ENCODE measurements at regions not wholly inside any gene's neighbourhood (a gene's known extent, or its start where the extent isn't known, plus 50 kb on each side); places are given as distances from the start of the nearest gene placed in this dataset.
"Not testable (repeated sequence)": the region's sequence is repeated elsewhere in the genome, so short reads cannot be mapped to it uniquely, and the experiment has no call there.

GRCh38 chr2:20949256-20949655 is 94.6 kb downstream of the APOB start:
- DNase-seq, result no peak

DNA sequence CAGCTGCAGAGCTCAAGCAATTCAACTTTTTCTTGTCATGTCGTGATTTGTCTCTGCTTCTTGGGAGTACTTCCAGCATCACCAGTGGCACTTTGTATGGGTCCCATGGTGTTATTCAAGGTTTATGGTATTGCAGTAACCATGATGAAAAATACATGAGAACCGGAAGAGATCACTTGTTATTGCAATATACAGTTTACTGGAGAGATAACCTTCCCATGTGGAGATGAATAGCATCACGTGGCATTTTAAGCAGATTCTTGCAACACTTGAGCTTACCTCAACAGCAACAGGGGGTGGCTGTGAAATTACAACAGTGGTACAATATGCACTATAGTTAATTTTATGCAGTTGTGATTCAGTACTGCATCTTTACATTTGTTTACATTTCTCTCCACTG is 97.4 kb downstream of the APOB start:
- DNase-seq, result no peak

DNA sequence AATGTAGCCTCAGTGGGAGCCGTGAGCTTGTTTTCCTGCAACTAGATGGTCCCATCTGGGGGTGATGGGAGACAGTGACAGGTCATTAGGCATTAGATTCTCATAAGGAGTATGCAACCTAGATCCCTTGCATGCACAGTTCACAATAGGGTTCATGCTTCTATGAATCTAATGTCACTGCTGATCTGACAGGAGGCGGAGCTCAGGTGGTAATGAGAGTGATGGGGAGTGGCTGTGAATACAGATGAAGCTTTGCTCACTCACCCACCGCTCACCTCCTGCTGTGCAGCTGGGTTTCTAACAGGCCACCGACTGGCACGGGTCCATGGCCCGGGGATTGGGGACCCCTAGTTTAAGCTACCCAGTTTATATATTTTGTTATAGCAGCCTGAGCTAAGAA is 100.2 kb downstream of the APOB start:
- not testable (repeated sequence) for DNase-seq

- DNase-seq, result peak; percentile 53
Observed at GRCh38 chr2:20942646-20943125, 101.2 kb downstream of the APOB start.

GRCh38 chr2:20940856-20941255 is 103.0 kb downstream of the APOB start:
- DNase-seq, result no peak

DNA sequence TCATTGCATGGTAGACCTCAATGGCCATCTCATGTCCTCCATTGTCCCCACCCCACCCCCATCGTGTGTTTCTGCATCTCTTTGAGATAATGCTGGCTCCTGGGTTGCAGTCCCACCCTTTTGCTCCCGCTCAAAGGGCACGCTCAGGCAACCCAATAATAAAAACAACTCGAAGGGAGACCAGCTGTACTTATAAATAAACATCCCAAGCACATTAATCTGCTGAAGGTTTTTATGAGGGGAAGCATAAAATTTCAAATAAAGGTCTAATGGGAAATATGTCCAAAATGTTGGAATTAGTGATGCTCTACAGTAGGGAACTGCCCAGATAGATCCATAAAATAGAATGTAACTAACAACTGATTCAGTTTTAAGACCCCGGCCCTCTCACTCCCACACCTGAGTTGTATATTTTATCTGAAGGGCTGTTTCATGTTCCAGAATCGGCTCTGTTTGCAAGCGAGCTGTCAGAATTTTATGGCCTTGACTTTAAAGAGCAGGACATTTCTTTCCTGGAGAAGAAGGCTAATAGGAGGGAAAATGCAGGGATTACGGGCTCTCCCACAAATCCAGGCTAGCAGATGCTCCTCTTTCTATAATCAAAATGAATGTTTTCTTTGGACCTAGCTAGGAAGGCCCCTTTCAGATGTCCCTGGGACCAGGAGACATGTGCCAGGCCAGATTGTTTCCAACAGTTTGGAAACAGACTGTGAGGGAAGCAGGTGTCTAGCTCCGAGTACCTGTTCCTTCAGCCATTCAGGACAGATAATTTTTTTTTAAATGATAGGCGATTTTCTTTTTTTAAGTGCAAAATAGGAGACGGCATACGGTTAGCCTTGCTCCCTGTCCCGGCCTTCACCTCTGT is 103.7 kb downstream of the APOB start:
- no peak for DNase-seq

DNA sequence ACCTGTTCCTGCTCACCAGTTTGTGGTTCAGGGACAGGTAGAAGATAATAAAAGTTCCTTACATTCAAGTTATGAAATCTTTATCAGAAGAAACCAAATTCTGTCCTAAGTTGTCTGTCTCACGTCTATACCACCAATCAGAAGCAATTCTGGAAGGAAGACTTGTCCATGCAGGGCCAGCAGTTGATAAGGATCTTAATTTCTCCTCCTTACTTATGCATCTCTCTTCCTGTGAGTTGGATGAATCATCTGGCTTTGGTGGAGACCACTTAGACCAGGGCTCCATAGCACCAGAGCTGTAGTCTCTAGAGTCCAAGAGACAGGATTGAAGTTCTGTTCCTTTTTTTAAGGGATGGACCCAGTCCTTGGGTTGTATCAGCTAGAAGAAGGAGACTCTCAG is 106.5 kb downstream of the APOB start:
- no peak for DNase-seq

- DNase-seq, result no peak
Observed at GRCh38 chr2:20935168-20935775, 108.6 kb downstream of the APOB start.

GRCh38 chr2:20934236-20934635 is 109.6 kb downstream of the APOB start:
- DNase-seq, result no peak

- DNase-seq, result no peak
Observed at GRCh38 chr2:20933714-20934113, 110.2 kb downstream of the APOB start.

- DNase-seq, result no peak
Observed at GRCh38 chr2:20931346-20931745, 108.4 kb upstream of the LDAH start.

DNA sequence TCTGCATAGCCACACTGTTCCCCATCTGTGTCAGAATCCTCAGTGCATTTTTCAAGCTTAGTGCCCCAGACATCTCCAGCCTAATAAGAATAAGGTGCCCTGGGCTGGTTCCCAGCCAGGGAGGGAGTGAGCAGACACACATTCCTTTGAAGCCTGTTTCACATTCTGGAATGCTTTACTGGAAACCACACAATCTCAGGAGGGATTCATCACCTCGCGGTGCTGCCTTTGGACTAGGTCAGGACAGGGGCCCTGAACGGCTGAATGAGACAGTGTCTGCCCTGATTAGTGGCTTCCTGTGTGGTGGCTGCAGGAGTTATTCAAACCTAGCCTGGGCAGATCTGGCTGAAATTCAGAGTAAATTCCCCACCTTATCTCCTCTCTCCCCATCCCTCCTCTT is 108.0 kb upstream of the LDAH start:
- no peak for DNase-seq

- no peak for DNase-seq
Observed at GRCh38 chr2:20929721-20930120, 106.8 kb upstream of the LDAH start.

DNA sequence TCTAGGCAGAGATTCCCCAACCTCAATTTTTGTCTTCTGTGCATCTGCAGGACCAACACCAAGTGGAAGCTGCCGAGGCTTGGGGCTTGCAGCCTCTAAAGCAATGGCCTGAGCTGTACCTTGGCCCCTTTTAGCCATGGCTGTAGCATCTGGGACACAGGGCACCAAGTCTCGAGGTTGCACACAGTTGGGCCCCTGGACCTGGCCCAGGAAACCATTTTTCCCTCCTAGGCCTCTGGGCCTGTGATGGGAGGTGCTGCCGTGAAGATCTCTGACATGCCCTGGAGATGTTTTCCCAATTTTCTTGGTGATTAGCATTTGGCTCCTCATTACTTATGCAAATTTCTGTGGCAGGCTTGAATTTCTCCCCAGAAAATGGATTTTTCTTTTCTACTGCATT is 105.7 kb upstream of the LDAH start:
- no peak for DNase-seq

DNA sequence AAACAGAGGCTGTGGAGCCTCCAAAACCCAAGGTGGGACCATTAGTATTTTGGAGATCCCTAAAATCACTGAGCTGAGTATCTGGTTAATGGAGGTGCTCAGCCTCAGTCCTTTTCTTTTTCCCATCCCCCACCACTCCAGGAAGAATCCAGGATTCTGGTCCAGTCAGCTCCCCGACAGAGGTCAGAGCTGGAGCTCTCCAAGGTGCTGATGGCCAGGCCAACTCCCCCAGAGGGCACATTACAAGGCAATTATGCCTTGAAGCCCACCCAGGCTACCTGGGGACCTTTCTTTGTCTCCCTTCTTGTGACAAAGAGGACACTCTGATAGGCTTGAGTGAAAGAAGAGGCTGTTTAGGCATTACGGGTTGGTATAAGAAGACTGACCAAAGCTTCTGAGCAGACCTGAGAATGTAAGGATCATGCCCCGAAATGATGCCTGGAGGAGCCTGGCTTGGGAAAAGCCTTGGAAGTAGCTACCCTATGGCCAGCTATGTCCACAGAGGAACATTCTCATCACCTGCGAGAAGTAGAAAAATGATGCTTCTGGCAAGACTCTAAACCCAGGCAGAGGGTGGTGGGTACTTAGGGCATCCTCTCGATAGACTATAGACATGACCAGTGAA is 102.5 kb upstream of the LDAH start:
- DNase-seq, result no peak

DNA sequence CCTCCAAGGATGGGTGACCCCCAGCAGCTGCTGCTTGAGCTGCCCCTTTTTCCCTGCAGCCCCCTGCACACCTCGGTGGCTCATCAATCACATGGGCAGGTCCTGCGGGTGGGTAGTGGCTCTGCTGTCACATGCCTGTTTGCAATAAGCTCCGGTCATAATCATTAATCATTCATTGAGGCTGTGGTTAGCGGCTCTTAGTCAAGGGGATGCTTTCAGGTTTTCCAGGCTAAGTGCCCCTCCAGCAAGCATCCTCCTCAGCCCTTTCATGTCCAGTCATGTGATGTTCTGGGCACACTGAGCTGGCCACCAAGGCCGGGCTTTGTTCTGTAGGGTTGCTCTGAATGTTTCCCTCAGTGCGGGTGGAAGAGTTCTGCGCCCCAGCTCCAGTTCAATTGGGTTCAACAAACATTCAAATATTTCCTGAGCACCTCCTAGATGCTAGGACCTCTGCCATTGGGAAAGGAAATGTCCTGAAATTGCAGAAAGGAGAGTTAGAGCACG is 96.4 kb upstream of the LDAH start:
- no peak for DNase-seq

DNA sequence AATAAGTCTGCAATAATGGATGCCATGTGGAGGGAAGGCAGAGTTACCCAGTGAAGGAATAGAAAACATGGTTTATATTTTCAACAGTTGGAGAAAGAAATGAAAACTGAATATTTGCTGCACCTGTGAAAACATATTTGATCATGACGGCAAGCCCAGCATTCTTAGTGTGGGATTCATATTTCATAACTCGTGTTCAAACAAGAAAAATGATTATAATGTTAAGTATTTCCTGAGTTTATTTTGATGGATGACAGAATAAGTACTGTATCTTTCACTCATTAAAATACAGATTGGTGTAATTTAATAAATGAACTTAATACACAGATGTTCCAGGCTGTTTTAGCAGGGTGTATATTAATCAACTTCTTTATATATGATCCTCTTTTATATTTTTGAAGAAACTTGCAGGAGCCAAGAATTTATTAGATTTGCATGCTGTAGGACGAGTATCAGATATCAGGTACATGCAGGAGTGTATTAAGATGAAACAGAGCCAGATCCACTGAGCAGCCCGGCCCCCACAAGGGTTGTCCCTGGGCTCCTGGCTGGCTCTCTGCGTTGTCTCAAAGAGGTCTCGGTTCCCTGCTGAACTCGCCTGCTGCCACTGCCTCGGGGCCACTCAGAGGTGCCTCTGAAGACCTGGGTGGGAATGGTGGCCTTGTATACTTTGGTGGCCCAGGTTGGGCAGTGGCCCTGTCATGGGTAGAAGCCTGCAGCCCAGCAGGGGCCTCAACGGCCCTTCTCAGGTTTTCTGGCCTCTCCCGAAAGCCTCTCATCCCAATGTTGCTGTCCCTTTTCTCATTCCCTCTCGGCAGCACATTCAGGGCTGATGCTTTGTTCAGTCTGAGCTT is 95.0 kb upstream of the LDAH start:
- DNase-seq, result no peak

DNA sequence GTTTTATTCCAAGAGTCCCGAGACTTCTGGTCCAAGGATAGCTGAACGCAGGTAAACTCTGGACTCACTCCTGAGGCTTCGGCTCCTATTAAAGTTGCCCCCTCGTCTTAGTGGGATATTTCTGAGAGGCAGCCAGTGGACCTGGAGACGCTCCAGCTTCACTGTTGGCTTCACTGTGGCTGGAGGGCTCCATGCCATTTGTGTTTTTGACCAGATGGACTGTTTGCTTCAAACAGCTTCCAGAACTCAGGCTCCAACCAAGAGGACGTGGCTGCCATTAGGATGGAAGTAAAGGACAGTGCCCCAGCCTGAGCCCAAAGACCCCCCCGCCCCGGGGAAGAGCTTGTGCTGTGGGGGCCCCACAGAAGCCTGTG is 94.4 kb upstream of the LDAH start:
- DNase-seq, result no peak

GRCh38 chr2:20916604-20917286 is 93.8 kb upstream of the LDAH start:
- DNase-seq, result peak; percentile 13

DNA sequence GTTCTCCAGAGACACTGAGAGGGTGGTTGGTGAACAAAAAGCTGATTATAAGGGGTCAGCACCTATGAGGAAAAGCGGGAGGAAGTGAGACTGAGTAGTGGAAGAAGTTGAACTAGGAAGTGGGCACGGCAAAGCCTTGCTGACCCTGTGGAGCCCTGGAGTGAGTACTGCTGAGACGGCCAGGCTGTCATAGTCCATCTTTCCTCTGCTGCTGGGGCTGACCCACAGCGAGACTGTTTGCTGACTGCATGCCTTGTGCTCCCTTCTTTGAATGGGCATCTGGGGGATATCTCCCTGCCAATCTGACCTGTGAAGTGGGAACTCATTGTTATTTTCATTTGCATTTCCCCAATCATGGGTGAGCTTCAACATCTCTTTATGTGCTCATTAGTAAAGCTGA is 92.4 kb upstream of the LDAH start:
- DNase-seq, result no peak

DNA sequence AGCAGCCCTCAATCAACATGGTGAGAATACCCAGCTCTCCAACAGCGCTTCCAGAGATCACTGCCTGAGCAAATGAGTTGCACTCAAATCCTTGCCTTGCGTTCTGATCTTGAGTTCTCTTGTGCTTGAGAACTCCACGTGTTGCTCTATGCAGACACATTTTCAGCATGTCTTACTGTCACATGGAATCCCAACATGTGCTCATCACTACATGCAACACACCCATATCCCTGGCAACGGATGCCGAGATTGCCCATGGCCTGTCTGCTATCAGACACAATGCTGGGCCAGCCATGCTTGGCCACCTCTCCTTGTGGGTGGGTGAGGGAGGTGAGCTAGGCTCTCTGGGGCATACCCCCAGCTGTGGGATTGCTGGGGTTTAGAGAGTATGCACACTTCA is 91.9 kb upstream of the LDAH start:
- DNase-seq, result no peak
